SU-DHL-6 (cell line): ENCODE measurements at regions not wholly inside any gene's neighbourhood (a gene's known extent, or its start where the extent isn't known, plus 50 kb on each side); places are given as distances from the start of the nearest gene placed in this dataset.

Experiments used
- H2AFZ ChIP-seq: fragments of 200-600 bp; sonication (generic); 2 replicates; pipeline ENCODE4 v1.6.1; 2014; ENCODE audit warnings: low read depth, mild to moderate bottlenecking, moderate library complexity, mixed read lengths, antibody characterized with exemption, low read length; ENCODE audit not compliant: severe bottlenecking
- H3F3A ChIP-seq: fragments of 200-600 bp; shearing (Covaris generic); 2 replicates; pipeline ENCODE4 v1.6.0; 2016; ENCODE audit warnings: antibody characterized with exemption, mild to moderate bottlenecking; ENCODE audit not compliant: insufficient read depth
- H3K27ac ChIP-seq: fragments of 200-600 bp; sonication (generic); 2 replicates; pipeline ENCODE4 v1.5.1; 2016; ENCODE audit warnings: low read depth, mild to moderate bottlenecking, low read length, moderate library complexity, mixed read lengths
- H3K27me3 ChIP-seq: fragments of 200-600 bp; sonication (generic), shearing (Covaris generic); 2 replicates; pipeline ENCODE4 v1.6.0; 2014; ENCODE audit warnings: mild to moderate bottlenecking, low read length
- H3K36me3 ChIP-seq: fragments of 200-600 bp; sonication (generic); 2 replicates; pipeline ENCODE4 v1.6.1; 2014; ENCODE audit warnings: mild to moderate bottlenecking, low read length, mixed read lengths
- H3K4me2 ChIP-seq: fragments of 300-600, 200-600 bp; shearing (Covaris generic), sonication (generic); 2 replicates; pipeline ENCODE4 v1.6.0; 2014; ENCODE audit warnings: low read length, low read depth, mild to moderate bottlenecking; ENCODE audit not compliant: poor library complexity, severe bottlenecking
- H3K4me3 ChIP-seq: fragments of 200-600 bp; sonication (generic); 2 replicates; pipeline ENCODE4 v1.5.1; 2014; ENCODE audit warnings: antibody characterized with exemption, low read length, mild to moderate bottlenecking, mixed read lengths; ENCODE audit not compliant: insufficient read depth, poor library complexity, severe bottlenecking
- H3K79me2 ChIP-seq: fragments of 200-600 bp; sonication (generic); 2 replicates; pipeline ENCODE4 v1.6.1; 2014; ENCODE audit warnings: mild to moderate bottlenecking, low read length, moderate library complexity; ENCODE audit not compliant: insufficient read depth
- H3K9ac ChIP-seq: fragments of 200-600 bp; sonication (generic); 2 replicates; pipeline ENCODE4 v1.7.0; 2014; ENCODE audit warnings: mild to moderate bottlenecking, low read length
- H3K9me2 ChIP-seq: fragments of 200-600 bp; sonication (generic); replicated peaks from 2 replicates; pipeline ENCODE4 v1.6.1; 2014; ENCODE audit warnings: low read length; ENCODE audit not compliant: insufficient read depth
- H3K9me3 ChIP-seq: fragments of 200-600 bp; sonication (generic); 2 replicates; pipeline ENCODE4 v1.6.1; 2014; ENCODE audit warnings: low read length, mixed read lengths; ENCODE audit not compliant: insufficient read depth
- H4K20me1 ChIP-seq: fragments of 200-600 bp; sonication (generic); 2 replicates; pipeline ENCODE4 v1.6.1; 2014; ENCODE audit warnings: low read depth, mild to moderate bottlenecking, antibody characterized with exemption, low read length, moderate library complexity, mixed read lengths
- CTCF ChIP-seq: fragments of 200-600 bp; sonication (generic); IDR thresholded peaks from one replicate; pipeline ENCODE4 v1.5.1; 2017; ENCODE audit warnings: antibody characterized with exemption, mild to moderate bottlenecking, low read length, moderate library complexity; ENCODE audit not compliant: insufficient read depth, poor library complexity, severe bottlenecking
- EZH2phosphoT487 ChIP-seq: fragments of 200-600 bp; sonication (generic), shearing (Covaris generic); conservative IDR thresholded peaks from 2 replicates; pipeline ENCODE4 v1.6.1; 2018; ENCODE audit warnings: mild to moderate bottlenecking, antibody characterized with exemption, low read length, moderate library complexity, mixed read lengths

GRCh38 chr18:45303026-45303425 lies 312.2 kb upstream of the SLC14A2 start:
- Histone ChIP-seq H4K20me1 (no peaks in the 10 kb centered on the region), H3K9ac (no peak overlapping the region), H3F3A (no peaks in the 10 kb centered on the region), H3K4me2 (no peak overlapping the region), H3K9me3 (no peaks in the 10 kb centered on the region), H2AFZ (no peak overlapping the region), H3K9me2 (no peaks in the 10 kb centered on the region), H3K79me2 (no peaks in the 10 kb centered on the region), H3K27ac (no peak overlapping the region), H3K36me3 (no peaks in the 10 kb centered on the region), H3K27me3 (no peaks in the 10 kb centered on the region), H3K4me3 (no peak overlapping the region)
- TF ChIP-seq EZH2phosphoT487, result no peak
- TF ChIP-seq CTCF, result no peak

- Histone ChIP-seq H3K4me2 (no peak overlapping the region), H3K9ac (no peak overlapping the region), H3K4me3 (no peak overlapping the region), H3K27me3 (no peaks in the 10 kb centered on the region), H2AFZ (no peak overlapping the region), H4K20me1 (no peaks in the 10 kb centered on the region), H3K9me3 (no peaks in the 10 kb centered on the region), H3K27ac (no peak overlapping the region), H3K79me2 (no peaks in the 10 kb centered on the region), H3F3A (no peaks in the 10 kb centered on the region), H3K9me2 (no peaks in the 10 kb centered on the region), H3K36me3 (no peaks in the 10 kb centered on the region)
- no peak for TF ChIP-seq EZH2phosphoT487
Observed at GRCh38 chr18:45304558-45304957, 310.7 kb upstream of the SLC14A2 start.

- H3K36me3 ChIP-seq, result no peaks in the 10 kb centered on the region
- H3K79me2 ChIP-seq, result no peaks in the 10 kb centered on the region
- no peaks in the 10 kb centered on the region for H3K27me3 ChIP-seq
- no peaks in the 10 kb centered on the region for H3F3A ChIP-seq
- no peaks in the 10 kb centered on the region for H3K9me3 ChIP-seq
- H4K20me1 ChIP-seq, result no peaks in the 10 kb centered on the region
- H3K4me2 ChIP-seq, result no peak overlapping the region
- H2AFZ ChIP-seq, result no peak overlapping the region
- no peak overlapping the region for H3K9ac ChIP-seq
- H3K27ac ChIP-seq, result no peak overlapping the region
- H3K4me3 ChIP-seq, result no peak overlapping the region
- no peaks in the 10 kb centered on the region for H3K9me2 ChIP-seq
- TF ChIP-seq EZH2phosphoT487 (no peak), CTCF (no peak)
Observed at GRCh38 chr18:45312555-45313126, 302.6 kb upstream of the SLC14A2 start.

- no peaks in the 10 kb centered on the region for H3K79me2 ChIP-seq
- H3K9ac ChIP-seq, result no peak overlapping the region
- H3K27ac ChIP-seq, result no peak overlapping the region
- no peaks in the 10 kb centered on the region for H3K27me3 ChIP-seq
- no peak for TF ChIP-seq CTCF
- TF ChIP-seq EZH2phosphoT487, result no peak
- no peaks in the 10 kb centered on the region for H3K9me3 ChIP-seq
- H3K4me3 ChIP-seq, result no peak overlapping the region
- H3F3A ChIP-seq, result no peaks in the 10 kb centered on the region
- H3K9me2 ChIP-seq, result no peaks in the 10 kb centered on the region
- H4K20me1 ChIP-seq, result no peaks in the 10 kb centered on the region
- no peaks in the 10 kb centered on the region for H3K36me3 ChIP-seq
- H2AFZ ChIP-seq, result no peak overlapping the region
- no peak overlapping the region for H3K4me2 ChIP-seq
Observed at GRCh38 chr18:45316127-45316526, 299.1 kb upstream of the SLC14A2 start.
